HG03039 (cell line): ENCODE measurements at regions not wholly inside any gene's neighbourhood (a gene's known extent, or its start where the extent isn't known, plus 50 kb on each side); places are given as distances from the start of the nearest gene placed in this dataset.

Experiments used
- ATAC-seq: cut with Tn5 transposase; IDR thresholded peaks from one replicate; pipeline ENCODE4 v1.9.1; 2021; ENCODE audit warnings: mild to moderate bottlenecking, moderate library complexity; ENCODE audit not compliant: unreplicated experiment

- ATAC-seq, result no peak
Observed at GRCh38 chr7:94054130-94054529, 50.0 kb upstream of the BET1 start.

DNA sequence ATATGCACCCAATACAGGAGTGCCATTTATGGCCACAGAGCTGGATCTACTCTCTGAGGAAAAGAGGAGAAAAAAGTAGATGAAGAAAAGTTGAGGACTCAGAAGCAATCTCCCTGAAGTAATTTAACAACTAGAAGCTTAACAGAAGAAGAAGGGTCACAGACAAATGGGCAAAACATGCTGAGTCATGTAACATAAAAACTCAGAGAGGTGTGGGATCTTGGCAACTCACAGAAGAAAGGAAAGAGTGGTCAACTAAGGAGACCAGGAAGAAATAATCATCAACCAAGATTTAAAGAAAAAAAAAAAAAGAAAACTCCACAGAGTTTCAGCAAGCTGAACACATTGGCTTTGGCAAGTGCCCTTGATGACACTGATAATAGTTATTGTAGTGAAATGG is 51.8 kb upstream of the BET1 start:
- no peak for ATAC-seq

- no peak for ATAC-seq
Observed at GRCh38 chr7:94056796-94057207, 52.6 kb upstream of the BET1 start.

DNA sequence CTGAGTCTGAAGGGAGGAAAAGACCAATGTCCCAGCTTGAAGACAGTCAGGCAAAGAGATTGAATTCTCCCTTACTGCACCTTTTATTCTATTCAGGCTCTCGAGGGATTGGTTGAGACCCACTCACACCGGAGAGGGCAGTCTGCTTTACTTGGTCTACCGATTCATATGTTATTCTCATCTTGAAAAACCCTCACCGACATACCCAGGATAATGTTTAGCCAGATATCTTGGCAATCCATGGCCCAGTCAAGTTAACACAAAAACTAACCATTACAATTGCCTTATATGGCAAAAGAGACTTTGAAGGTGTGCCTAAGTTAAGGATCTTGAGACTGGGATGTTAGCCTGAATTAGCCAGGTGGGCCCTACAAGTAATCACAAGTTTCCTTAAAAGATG is 53.8 kb upstream of the BET1 start:
- ATAC-seq, result no peak

- ATAC-seq, result no peak
Observed at GRCh38 chr7:94059746-94060145, 55.6 kb upstream of the BET1 start.

DNA sequence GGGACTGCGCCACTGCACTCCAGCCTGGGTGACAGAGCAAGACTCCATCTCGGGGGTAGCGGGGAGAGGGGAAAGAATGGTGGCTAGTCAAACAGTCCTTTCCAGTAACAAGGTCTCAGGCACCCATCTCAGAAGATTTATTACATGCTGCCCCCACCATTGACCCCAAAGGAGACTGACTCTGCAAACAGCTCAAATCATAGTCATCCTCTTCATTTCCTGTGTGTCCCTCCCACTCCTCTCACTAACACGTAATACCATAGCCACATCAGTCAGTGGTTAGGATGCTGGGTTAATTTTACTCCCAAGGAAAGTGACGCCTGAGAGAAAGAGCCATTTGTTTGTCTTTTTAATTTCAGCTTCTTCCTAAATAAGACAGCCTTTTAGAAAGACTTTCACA is 56.6 kb upstream of the BET1 start:
- ATAC-seq, result no peak

DNA sequence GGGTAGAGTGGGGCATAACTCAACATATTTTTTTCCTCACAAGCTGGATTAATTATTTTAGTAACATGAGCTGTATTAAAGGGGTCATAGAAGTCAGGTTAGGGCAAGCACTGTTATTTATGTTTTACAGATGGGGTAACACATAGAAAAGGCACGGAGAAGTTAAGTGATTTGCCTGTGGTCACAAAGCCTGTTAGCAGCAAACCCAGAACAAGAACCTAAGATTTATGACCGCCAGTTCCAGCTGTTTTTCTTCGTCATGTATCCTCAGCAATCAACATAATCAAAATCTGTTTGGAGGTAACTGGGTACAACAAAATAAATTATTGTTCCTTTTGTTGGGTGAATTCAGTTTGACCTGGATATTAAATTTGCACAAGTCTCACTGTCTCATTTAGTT is 57.2 kb upstream of the BET1 start:
- no peak for ATAC-seq

- ATAC-seq, result no peak
Observed at GRCh38 chr7:94062372-94062771, 58.2 kb upstream of the BET1 start.

- no peak for ATAC-seq
Observed at GRCh38 chr7:94064541-94065191, 60.5 kb upstream of the BET1 start.

DNA sequence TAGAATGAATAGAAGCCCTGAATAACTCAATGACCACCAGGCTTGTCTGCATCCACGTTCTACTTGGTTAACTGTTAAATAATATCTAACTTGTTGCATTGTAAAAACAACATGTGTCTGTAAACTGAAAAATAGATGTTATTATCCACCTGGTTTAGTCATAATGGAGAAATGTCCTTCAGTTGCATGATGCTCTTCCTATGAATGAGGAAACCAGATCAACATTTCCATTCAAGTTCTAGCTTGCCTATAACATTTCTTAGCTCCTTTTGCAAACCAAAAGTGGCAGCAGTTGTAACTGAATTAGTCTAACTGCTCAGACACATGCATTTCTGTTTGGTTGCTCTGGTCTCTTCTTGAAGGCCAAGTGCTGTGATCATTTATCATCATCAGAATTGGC is 62.9 kb upstream of the BET1 start:
- no peak for ATAC-seq

DNA sequence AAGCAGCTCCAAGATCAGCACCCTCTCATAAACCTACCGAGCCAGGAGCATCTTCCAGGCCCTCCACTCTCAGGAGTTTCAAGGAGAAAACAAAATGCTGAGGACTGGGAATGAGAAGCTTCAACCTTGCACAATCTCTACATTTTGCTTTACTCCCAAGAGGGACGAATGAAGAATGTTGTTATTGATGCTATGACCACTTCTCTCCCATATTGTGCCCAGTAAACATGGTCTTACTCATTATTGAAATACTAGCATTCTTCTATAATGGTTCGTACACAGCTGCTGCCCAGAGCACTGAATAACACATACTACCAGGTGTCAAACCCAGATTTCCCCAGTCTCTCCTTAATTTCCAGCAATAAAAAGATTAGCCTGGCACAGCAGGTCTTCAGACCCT is 63.4 kb upstream of the BET1 start:
- no peak for ATAC-seq

DNA sequence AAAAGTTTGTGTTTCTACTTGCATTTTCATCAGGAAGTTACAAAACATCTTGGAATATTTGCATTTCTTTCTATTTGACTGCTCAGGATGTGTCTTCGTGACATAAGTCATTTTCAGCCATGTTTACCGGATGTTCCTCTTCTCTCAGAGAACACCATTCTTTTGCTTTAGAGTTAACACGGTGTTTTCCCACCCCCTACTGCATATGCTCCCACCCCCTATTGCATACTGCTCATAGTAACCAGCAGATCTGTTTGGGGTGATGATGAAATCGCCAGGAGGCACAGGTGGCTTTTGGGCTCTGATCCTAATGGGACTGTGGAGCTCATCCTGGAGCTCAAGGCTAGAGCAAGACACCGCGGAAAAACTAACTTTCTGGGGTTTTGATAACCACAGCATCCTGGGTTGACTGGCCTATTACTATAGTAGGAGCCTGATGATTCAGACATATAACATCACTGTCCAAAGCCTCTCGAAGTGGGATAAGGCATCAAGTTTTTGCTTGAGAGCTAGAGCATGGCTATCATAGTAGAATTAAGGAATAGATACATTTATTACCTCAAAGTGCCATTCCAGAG is 65.1 kb upstream of the BET1 start:
- ATAC-seq, result peak; percentile 72

DNA sequence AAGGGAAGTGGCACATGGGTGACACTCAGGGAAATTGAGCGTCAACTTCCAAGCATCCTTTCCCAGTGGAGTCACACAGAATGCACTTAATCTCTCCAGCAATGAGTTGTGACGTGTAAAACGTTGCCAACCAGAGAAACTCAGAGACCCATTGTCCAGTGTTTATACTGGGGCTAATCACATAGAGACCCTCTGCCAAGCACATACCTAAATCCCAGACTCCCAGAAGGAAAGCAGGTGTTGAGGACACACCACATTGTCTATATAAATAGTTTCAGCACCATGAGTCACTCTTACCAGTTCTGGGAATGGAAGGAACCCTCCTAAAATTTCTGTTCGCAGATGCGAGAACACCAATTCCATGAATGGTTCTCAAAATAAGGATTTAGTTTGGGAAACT is 76.4 kb upstream of the BET1 start:
- no peak for ATAC-seq

- ATAC-seq, result no peak
Observed at GRCh38 chr7:94082126-94082525, 78.0 kb upstream of the BET1 start.

- ATAC-seq, result peak; percentile 97
Observed at GRCh38 chr7:94087664-94088352, 83.7 kb upstream of the BET1 start.

DNA sequence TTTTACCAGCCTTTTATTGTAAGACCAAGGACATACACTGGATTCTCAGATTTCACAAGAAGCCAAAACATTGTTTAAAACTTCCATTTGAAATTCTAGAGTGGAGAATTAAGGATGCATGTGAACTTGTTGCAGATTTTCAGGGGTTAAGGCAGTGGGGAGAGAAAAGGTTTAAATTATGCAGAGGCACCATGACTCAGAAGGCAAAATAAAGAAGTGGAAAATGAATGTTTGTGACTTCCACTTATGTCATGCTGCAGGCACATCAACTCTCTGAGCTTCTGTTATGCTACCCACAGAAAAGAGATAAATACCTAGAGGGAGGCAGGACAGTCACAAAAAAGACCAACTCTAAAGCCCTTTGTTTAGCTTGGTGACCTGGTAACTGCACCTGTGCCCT is 84.4 kb upstream of the BET1 start:
- no peak for ATAC-seq

- no peak for ATAC-seq
Observed at GRCh38 chr7:94089806-94090205, 85.7 kb upstream of the BET1 start.

DNA sequence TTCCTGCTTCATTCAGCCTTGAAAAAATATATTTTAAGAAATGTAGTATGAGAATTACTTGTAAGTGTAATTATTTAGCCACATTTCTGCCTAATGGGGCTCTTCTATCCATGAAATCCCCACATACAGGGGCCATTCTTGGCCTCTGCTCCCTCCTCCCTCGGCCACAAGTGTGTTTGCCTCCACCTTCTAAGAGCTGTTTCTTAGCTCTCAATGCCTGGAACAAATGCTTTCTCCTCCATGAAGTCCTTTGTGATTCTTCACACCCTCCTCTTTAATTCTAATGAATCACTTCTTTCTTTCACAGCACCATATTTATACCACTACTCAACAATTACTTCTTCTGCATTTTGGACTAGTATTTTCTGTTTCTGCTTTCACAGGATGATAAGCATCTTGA is 88.8 kb upstream of the BET1 start:
- no peak for ATAC-seq

DNA sequence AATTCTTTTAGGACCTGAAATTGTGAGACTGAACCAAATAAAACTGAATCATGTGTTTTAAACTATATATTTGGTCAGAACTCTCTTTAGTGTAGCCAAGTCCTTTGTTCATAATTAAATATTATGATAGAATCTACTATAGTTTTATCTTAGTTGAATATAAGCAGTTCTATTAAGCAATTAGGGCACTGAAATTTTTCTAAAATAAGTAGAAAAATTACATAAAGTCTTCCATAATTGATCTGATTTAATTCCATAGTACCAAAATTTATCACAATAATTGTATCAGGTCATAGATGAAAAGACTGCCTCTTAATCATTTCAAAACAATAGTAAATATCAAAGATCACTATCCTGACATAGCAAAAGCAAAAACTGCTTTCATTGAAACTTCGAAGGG is 90.1 kb upstream of the BET1 start:
- ATAC-seq, result no peak

- no peak for ATAC-seq
Observed at GRCh38 chr7:94095316-94096009, 91.3 kb upstream of the BET1 start.

DNA sequence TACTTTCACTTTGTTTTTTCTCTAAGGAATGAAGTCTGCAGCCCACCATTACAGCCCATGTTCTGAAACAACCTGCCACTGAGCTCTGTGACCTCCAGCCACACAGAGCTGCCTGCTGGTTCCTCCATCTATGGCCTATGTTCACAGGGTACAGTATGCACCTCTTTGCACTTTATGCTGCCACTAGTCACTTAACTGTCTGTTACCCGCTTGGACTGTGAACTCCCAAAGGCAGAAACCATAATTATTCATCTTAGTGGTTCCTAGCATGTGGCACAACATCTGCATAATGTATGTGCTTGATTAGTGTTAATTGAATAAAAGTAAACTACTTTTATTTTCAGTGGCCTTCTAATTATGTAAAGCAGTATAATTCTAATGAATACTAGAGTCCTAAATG is 95.5 kb upstream of the BET1 start:
- no peak for ATAC-seq

- no peak for ATAC-seq
Observed at GRCh38 chr7:94100723-94101345, 96.7 kb upstream of the BET1 start.
